Activated T-cell treated with anti-CD3 and anti-CD28 coated beads, Interleukin-2, amount 50 U/mL, for 24 hours (primary cell): ENCODE measurements at regions not wholly inside any gene's neighbourhood (a gene's known extent, or its start where the extent isn't known, plus 50 kb on each side); places are given as distances from the start of the nearest gene placed in this dataset.

Experiments
- DNase-seq: peaks from one replicate; pipeline ENCODE4 v3.0.0-alpha.2; 2020
- H3K27ac Mint-ChIP-seq: 2 replicates; pipeline ENCODE4 v1.8.0; 2020; ENCODE audit warnings: mild to moderate bottlenecking, mixed read lengths
- H3K27me3 Mint-ChIP-seq: 2 replicates; pipeline ENCODE4 v1.8.0; 2020; ENCODE audit warnings: mixed read lengths
- H3K36me3 Mint-ChIP-seq: 2 replicates; pipeline ENCODE4 v1.8.0; 2020; ENCODE audit warnings: low read depth, mixed read lengths
- H3K4me1 Mint-ChIP-seq: 2 replicates; pipeline ENCODE4 v1.8.0; 2020; ENCODE audit warnings: low read depth, mixed read lengths
- H3K4me3 Mint-ChIP-seq: 2 replicates; pipeline ENCODE4 v1.8.0; 2020; ENCODE audit warnings: mild to moderate bottlenecking, moderate library complexity, mixed read lengths
- H3K9me3 Mint-ChIP-seq: 2 replicates; pipeline ENCODE4 v1.8.0; 2020; ENCODE audit warnings: mixed read lengths

- Mint-ChIP-seq H3K9me3 (no peaks in the 10 kb centered on the region), H3K36me3 (no peaks in the 10 kb centered on the region), H3K4me3 (no peak overlapping the region), H3K27me3 (peaks cover 72% of the 10 kb centered on the region), H3K27ac (no peak overlapping the region), H3K4me1 (peaks cover 5% of the 10 kb centered on the region)
- DNase-seq = no peak
These were observed 227.4 kb upstream of the AZI2 start for GRCh38 chr3:28575746-28576613.

- Mint-ChIP-seq H3K9me3 (no peaks in the 10 kb centered on the region), H3K36me3 (no peaks in the 10 kb centered on the region), H3K4me1 (peaks cover 5% of the 10 kb centered on the region), H3K27me3 (peaks cover 69% of the 10 kb centered on the region), H3K4me3 (no peak overlapping the region), H3K27ac (no peak overlapping the region)
- DNase-seq = no peak
These were observed 228.1 kb upstream of the AZI2 start for GRCh38 chr3:28576614-28577200.

DNA sequence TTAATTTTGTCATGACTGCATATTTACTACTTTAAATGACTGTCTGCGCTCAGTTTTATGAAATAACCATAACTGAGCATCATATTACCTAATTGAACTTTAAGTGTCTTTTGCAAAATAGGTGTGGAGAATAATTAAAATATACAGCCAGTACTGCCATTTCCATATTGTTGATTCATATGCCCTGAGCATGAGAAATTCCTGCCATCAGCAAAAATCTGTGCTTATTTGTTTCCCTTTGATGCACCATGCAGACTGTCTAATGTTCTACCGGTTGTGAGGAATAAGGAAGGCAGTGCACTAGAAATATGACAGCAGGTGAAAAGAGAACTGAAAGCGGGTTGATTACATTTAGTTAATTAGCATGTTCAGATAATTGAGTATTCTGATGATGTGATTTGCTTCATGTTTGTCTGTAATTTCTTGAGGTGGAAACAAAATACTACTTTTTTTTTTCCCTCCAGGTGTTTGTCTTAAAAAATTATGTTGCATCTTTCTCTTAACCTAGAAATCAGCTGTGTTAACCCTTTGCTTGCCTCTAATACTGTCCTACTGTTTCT lies 229.4 kb upstream of the AZI2 start:
- Mint-ChIP-seq H3K4me3 (no peak overlapping the region), H3K27ac (no peak overlapping the region), H3K4me1 (peaks cover 5% of the 10 kb centered on the region), H3K36me3 (no peaks in the 10 kb centered on the region), H3K9me3 (no peaks in the 10 kb centered on the region), H3K27me3 (peaks cover 65% of the 10 kb centered on the region)
- no peak for DNase-seq

GRCh38 chr3:28586325-28586724 lies 237.7 kb upstream of the AZI2 start:
- Mint-ChIP-seq H3K9me3 (no peaks in the 10 kb centered on the region), H3K4me1 (no peaks in the 10 kb centered on the region), H3K4me3 (no peak overlapping the region), H3K27ac (no peak overlapping the region), H3K27me3 (peaks cover 6% of the 10 kb centered on the region), H3K36me3 (no peaks in the 10 kb centered on the region)
- no peak for DNase-seq

DNA sequence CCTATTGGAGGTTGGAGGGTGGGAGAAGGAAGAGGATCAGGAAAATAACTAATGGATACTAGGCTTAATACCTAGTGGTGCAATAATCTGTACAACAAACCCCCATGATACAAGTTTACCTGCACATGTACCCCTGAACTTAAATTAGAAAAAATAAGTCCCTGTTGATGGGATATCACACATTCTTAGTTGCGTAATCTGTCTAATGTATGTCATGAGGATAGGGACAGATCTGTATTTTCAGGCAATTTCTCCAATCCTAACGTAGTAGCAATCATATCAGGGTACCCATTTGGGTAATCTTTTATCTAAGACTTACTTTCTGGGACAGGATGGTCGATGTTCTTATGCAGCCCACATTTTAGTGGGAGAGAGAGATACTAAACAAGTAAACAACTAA lies 239.1 kb upstream of the AZI2 start:
- Mint-ChIP-seq H3K4me1 (no peaks in the 10 kb centered on the region), H3K27ac (no peak overlapping the region), H3K9me3 (no peaks in the 10 kb centered on the region), H3K4me3 (no peak overlapping the region), H3K27me3 (peaks cover 2% of the 10 kb centered on the region), H3K36me3 (no peaks in the 10 kb centered on the region)
- no peak for DNase-seq

- no peak for DNase-seq
- H3K9me3 Mint-ChIP-seq = no peaks in the 10 kb centered on the region
- no peaks in the 10 kb centered on the region for H3K27me3 Mint-ChIP-seq
- H3K27ac Mint-ChIP-seq = no peak overlapping the region
- H3K36me3 Mint-ChIP-seq = no peaks in the 10 kb centered on the region
- H3K4me1 Mint-ChIP-seq = no peaks in the 10 kb centered on the region
- H3K4me3 Mint-ChIP-seq = no peak overlapping the region
These were observed 241.6 kb upstream of the AZI2 start for GRCh38 chr3:28590216-28590615.

- Mint-ChIP-seq H3K4me1 (no peaks in the 10 kb centered on the region), H3K27ac (no peak overlapping the region), H3K9me3 (no peaks in the 10 kb centered on the region), H3K4me3 (no peak overlapping the region), H3K36me3 (no peaks in the 10 kb centered on the region), H3K27me3 (no peaks in the 10 kb centered on the region)
- no peak for DNase-seq
These were observed 242.2 kb upstream of the AZI2 start for GRCh38 chr3:28590860-28591259.

- Mint-ChIP-seq H3K4me3 (no peak overlapping the region), H3K27ac (no peak overlapping the region), H3K27me3 (no peaks in the 10 kb centered on the region), H3K36me3 (no peaks in the 10 kb centered on the region), H3K9me3 (no peaks in the 10 kb centered on the region), H3K4me1 (no peaks in the 10 kb centered on the region)
- DNase-seq = no peak
These were observed 246.7 kb upstream of the AZI2 start for GRCh38 chr3:28595372-28595771.

DNA sequence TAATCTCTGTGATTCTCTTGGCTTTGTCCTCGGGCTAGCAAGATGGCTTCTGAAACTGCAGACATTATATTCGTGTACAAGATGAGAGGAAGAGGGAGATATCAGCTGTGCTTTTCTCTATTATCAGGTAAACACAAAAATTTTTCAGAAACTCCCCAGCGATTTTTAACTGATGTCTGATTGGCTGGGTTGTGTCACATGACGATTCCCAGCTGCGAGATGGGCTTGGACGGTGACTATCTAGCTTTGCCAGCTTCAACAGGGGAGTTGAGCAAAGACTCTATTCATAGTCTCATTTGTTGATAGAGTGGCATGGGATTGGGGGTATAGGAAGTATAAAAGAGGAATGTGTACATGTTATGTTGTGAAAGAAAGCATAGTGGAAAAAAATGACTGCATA lies 248.8 kb upstream of the AZI2 start:
- Mint-ChIP-seq H3K4me3 (no peak overlapping the region), H3K9me3 (no peaks in the 10 kb centered on the region), H3K27ac (no peak overlapping the region), H3K4me1 (no peaks in the 10 kb centered on the region), H3K27me3 (no peaks in the 10 kb centered on the region), H3K36me3 (no peaks in the 10 kb centered on the region)
- no peak for DNase-seq

- Mint-ChIP-seq H3K36me3 (no peaks in the 10 kb centered on the region), H3K9me3 (no peaks in the 10 kb centered on the region), H3K4me1 (no peaks in the 10 kb centered on the region), H3K27ac (no peak overlapping the region), H3K27me3 (no peaks in the 10 kb centered on the region), H3K4me3 (no peak overlapping the region)
- DNase-seq = no peak
These were observed 249.5 kb upstream of the AZI2 start for GRCh38 chr3:28598165-28598564.

GRCh38 chr3:28601291-28601690 lies 252.7 kb upstream of the AZI2 start:
- Mint-ChIP-seq H3K9me3 (no peaks in the 10 kb centered on the region), H3K36me3 (no peaks in the 10 kb centered on the region), H3K27me3 (no peaks in the 10 kb centered on the region)

DNA sequence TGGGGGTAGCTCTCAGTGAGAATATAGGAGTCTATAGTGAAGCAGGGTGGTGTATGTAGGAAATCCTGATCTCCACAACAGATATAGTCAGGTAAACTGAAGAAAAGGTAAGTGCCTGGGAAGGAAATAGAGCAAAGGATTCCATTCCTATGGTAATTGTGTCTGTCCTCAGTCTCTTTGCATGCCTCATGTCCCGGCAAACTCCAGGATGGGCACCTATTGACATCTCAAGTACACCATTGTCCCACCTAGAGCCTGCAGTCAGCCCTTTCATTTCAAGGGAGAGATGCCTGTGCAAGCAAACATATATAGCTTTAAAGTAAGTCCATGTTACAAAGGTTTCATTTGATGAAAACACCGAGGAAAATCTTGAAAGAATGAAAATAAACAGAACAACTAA lies 257.7 kb upstream of the AZI2 start:
- Mint-ChIP-seq H3K27me3 (no peaks in the 10 kb centered on the region), H3K27ac (no peak overlapping the region), H3K4me3 (no peak overlapping the region), H3K36me3 (no peaks in the 10 kb centered on the region), H3K9me3 (no peaks in the 10 kb centered on the region), H3K4me1 (no peaks in the 10 kb centered on the region)
- no peak for DNase-seq

More at GRCh38 chr3:28601291-28601690, 252.7 kb upstream of the AZI2 start:
- H3K4me3 Mint-ChIP-seq = no peak overlapping the region
- no peak for DNase-seq
- H3K4me1 Mint-ChIP-seq = no peaks in the 10 kb centered on the region
- no peak overlapping the region for H3K27ac Mint-ChIP-seq

- Mint-ChIP-seq H3K27ac (no peak overlapping the region), H3K27me3 (no peaks in the 10 kb centered on the region), H3K4me1 (no peaks in the 10 kb centered on the region), H3K36me3 (no peaks in the 10 kb centered on the region), H3K9me3 (no peaks in the 10 kb centered on the region), H3K4me3 (no peak overlapping the region)
- no peak for DNase-seq
These were observed 263.6 kb upstream of the AZI2 start for GRCh38 chr3:28612232-28612631.

- Mint-ChIP-seq H3K27ac (no peak overlapping the region), H3K4me3 (no peak overlapping the region), H3K4me1 (no peaks in the 10 kb centered on the region), H3K27me3 (no peaks in the 10 kb centered on the region), H3K9me3 (no peaks in the 10 kb centered on the region), H3K36me3 (no peaks in the 10 kb centered on the region)
- DNase-seq = no peak
These were observed 265.0 kb upstream of the AZI2 start for GRCh38 chr3:28613511-28614106.

DNA sequence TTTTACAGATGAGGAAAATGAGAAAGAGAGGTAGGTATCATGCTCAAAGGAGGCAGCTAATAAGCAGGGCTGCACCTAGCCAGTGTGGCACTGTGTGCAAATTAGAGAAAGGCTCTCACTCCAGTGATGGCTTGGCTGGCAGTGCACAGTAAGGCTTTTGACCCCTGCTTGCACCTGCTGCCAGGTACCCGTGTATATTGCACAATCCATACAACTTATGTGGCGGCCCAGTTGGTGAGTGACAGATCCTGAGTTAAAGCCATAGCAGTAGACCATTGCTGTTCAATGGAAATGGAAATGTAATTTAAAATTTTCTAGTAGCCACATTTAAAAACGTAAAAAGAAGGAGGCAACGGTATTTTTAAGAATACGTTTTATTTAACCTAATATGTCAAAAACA lies 266.4 kb upstream of the AZI2 start:
- Mint-ChIP-seq H3K4me1 (no peaks in the 10 kb centered on the region), H3K9me3 (no peaks in the 10 kb centered on the region), H3K36me3 (no peaks in the 10 kb centered on the region), H3K4me3 (no peak overlapping the region), H3K27me3 (no peaks in the 10 kb centered on the region), H3K27ac (no peak overlapping the region)
- no peak for DNase-seq
